Transverse colon (tissue), 4 donors: ENCODE measurements at regions not wholly inside any gene's neighbourhood (a gene's known extent, or its start where the extent isn't known, plus 50 kb on each side); places are given as distances from the start of the nearest gene placed in this dataset.

Source experiments
- DNase-seq: peaks from one replicate; pipeline ENCODE4 v3.0.0-alpha.2; 2019
- H3K27ac ChIP-seq, 4 donors: fragments of 200-600 bp; sonication (generic); 2 replicates each; pipeline ENCODE4 v1.5.1; 2016 to 2018; ENCODE audit warnings: inconsistent platforms in 4 of 4
- H3K27me3 ChIP-seq: fragments of 200-600 bp; sonication (generic); 2 replicates; pipeline ENCODE4 v1.5.1; 2017; ENCODE audit warnings: inconsistent platforms
- H3K36me3 ChIP-seq, 4 donors: fragments of 200-600 bp; sonication (generic); 2 replicates each; pipeline ENCODE4 v1.5.1; 2017 to 2019; ENCODE audit warnings: inconsistent platforms in 4 of 4
- H3K4me1 ChIP-seq, 4 donors: fragments of 200-600 bp; sonication (generic); 2 replicates each; pipeline ENCODE4 v1.5.1; 2017 to 2020; ENCODE audit warnings: inconsistent platforms in 4 of 4
- H3K4me3 ChIP-seq, 4 donors: fragments of 200-600 bp; sonication (generic); 1 replicate in 1 of 4; 2 replicates in 3 of 4; pipeline versions ENCODE4 v1.5.1 to v1.6.1; 2017 to 2019; ENCODE audit warnings: inconsistent platforms in 4 of 4
- H3K9me3 ChIP-seq, 2 donors: fragments of 200-600 bp; sonication (generic); 2 replicates each; pipeline ENCODE4 v1.5.1; 2017 to 2019; ENCODE audit warnings: inconsistent platforms in 2 of 2
- EP300 ChIP-seq: sonication (generic); formaldehyde crosslinking; IDR thresholded peaks from one replicate; pipeline ENCODE4 v1.6.1; 2017; ENCODE audit warnings: antibody characterized with exemption, low read depth
- POLR2A ChIP-seq: fragments of 450-650 bp; IDR thresholded peaks from one replicate; pipeline ENCODE4 v1.6.1; 2016; ENCODE audit warnings: antibody characterized with exemption, mild to moderate bottlenecking, moderate library complexity
- POLR2AphosphoS5 ChIP-seq, 3 donors: sonication (generic); formaldehyde crosslinking; IDR thresholded peaks; one replicate each; pipeline ENCODE4 v1.6.1; 2016; ENCODE audit warnings: antibody characterized with exemption in 3 of 3
- WGBS, 2 donors: methylation state at CpG; one replicate each; pipeline ENCODE4 v1.1.5; 2018; ENCODE audit warnings: low coverage in 1 of 2; 5-methylcytosine and 5-hydroxymethylcytosine counted together
- in situ Hi-C, 4 donors: fragments of 200-750 bp; cut with MboI; loops; one replicate each; pipeline versions ENCODE4 v1.15.0 to v1.15.1; 2017; ENCODE audit warnings: low sequenced_read_pairs in 3 of 4, low pct_ligation_motif_present in 1 of 4, low pct_unique_long_range_greater_than_20kb in 1 of 4
- intact Hi-C: fragments of 100-400 bp; cut with DNase I; formaldehyde crosslinking; loops from one replicate; pipeline ENCODE4 v1.15.1; 2023; ENCODE audit warnings: low total_unique reads
- TF ChIP-seq, protein P1 (sequence below), 5 experiments: fragments of 200-600 bp in 3 of 5; fragments of 450-650 bp in 2 of 5; sonication (generic) in 3 of 5; IDR thresholded peaks; 1 replicate in 2 of 5; 2 replicates in 3 of 5; pipeline ENCODE4 v1.5.1; 2016 to 2017; ENCODE audit warnings: antibody characterized with exemption in 5 of 5, inconsistent platforms in 3 of 5, mild to moderate bottlenecking in 2 of 5, moderate library complexity in 1 of 5

DNA sequence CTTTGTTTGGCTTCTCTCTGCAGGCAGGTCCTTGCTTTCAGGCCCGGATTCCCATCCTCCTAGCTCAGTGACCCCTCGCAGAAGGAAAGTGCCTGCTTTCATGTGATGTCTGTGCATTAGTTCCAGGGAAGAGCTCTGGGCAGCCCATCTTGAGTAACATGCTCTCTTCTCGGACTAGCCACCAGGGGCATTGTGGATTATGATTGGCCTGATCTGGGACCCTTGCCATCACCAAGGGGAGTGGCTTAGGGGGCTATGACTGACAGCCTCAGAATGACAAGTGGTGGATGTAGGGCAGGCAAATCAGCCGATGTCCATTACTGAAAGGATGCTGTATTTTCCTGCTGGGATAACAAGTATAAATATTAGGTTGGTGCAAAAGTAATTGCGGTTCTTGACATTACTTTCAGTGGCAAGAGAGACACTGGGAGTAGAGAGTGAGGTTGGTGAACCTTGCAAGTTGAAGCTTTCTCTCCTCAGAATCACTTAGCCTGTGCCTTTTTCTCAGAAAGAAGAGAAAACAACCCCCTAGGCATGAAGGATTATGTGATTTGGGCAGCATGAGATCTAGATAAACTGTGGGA is 71.5 kb upstream of the MPHOSPH6 start:
- Histone ChIP-seq H3K27me3 (peaks cover 4% of the 10 kb centered on the region), H3K9me3 (peaks cover 0 to 5% of the 10 kb centered on the region in 2 donors), H3K4me3 (no peak overlapping the region), H3K36me3 (no peaks in the 10 kb centered on the region), H3K4me1 (no peaks in the 10 kb centered on the region), H3K27ac (no peak overlapping the region)
- in situ Hi-C loops (loop anchor here in 3 of 4 donors (25.0 kb wide), 2 partner anchors 204 to 304 kb away; partner anchors contain the start of gene HSD17B2 (in 1 of the 3)), intact Hi-C loops (no loop called here)
- TF ChIP-seq POLR2AphosphoS5 (IDR thresholded peaks at IDR 0.05) (no peak), POLR2A (no peak), EP300 (no peak)
- TF ChIP-seq, protein P1, sequence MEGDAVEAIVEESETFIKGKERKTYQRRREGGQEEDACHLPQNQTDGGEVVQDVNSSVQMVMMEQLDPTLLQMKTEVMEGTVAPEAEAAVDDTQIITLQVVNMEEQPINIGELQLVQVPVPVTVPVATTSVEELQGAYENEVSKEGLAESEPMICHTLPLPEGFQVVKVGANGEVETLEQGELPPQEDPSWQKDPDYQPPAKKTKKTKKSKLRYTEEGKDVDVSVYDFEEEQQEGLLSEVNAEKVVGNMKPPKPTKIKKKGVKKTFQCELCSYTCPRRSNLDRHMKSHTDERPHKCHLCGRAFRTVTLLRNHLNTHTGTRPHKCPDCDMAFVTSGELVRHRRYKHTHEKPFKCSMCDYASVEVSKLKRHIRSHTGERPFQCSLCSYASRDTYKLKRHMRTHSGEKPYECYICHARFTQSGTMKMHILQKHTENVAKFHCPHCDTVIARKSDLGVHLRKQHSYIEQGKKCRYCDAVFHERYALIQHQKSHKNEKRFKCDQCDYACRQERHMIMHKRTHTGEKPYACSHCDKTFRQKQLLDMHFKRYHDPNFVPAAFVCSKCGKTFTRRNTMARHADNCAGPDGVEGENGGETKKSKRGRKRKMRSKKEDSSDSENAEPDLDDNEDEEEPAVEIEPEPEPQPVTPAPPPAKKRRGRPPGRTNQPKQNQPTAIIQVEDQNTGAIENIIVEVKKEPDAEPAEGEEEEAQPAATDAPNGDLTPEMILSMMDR (IDR thresholded peaks at IDR 0.05) = no peak
- DNase-seq = no peak
- WGBS, 2 donors = 75 to 80% methylated on average over 3 to 5 of the region's 5 CpGs

DNA sequence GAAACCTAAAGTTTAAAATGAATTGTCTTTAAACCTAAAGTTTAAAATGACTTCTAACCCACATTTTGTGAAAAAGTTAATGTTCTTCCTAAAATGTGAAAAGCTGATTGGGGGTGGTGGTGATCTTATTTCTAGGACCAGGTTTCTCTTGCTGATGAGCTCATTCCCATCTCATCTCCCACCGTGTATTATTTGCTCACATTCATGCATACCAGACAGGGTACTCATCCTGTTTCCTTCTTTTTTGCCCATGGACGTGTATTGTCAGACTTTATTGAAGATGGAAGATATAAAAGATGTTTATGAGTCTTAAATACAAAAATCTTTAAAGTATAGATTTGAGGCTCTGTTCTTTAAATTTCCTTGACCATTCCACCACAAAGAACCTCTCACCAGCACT is 70.1 kb upstream of the MPHOSPH6 start:
- TF ChIP-seq POLR2AphosphoS5 (IDR thresholded peaks at IDR 0.05) (no peak), POLR2A (no peak), EP300 (no peak)
- TF ChIP-seq, protein P1 (IDR thresholded peaks at IDR 0.05) = no peak
- peaks cover 4% of the 10 kb centered on the region for H3K27me3 ChIP-seq
- no peaks in the 10 kb centered on the region for H3K36me3 ChIP-seq
- H3K4me1 ChIP-seq = no peaks in the 10 kb centered on the region
- no peak overlapping the region for H3K27ac ChIP-seq
- DNase-seq = no peak
- no peak overlapping the region for H3K4me3 ChIP-seq
- 52 to 54% methylated on average over 2 of the region's 2 CpGs for WGBS, 2 donors
- intact Hi-C loops (no loop called here), in situ Hi-C loops (loop anchor here in 3 of 4 donors (25.0 kb wide), 2 partner anchors 203 to 303 kb away; partner anchors contain the start of gene HSD17B2 (in 1 of the 3))
- peaks cover 0 to 5% of the 10 kb centered on the region in 2 donors for H3K9me3 ChIP-seq

DNA sequence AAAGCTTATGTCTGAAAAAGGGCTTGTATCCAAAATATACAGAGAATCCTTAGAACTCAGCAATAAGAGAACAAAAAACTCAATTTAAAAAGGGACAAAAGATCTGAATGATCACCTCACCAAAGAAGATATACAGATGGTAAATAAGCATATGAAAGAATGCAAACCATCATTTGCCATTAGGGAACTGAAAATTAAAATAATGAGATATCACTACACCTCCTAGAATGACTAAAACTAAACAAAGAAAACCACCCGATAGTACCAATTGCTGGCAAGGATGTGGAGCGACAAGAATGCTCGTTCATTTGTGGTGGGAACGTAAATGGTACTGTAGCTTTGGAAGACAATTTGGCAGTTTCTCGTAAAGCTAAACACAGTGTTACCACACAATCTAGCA is 66.9 kb upstream of the MPHOSPH6 start:
- H3K9me3 ChIP-seq = no peaks in the 10 kb centered on the region
- no peak overlapping the region for H3K4me3 ChIP-seq
- H3K27me3 ChIP-seq = peaks cover 4% of the 10 kb centered on the region
- TF ChIP-seq POLR2A (no peak), POLR2AphosphoS5 (IDR thresholded peaks at IDR 0.05) (no peak), EP300 (no peak)
- TF ChIP-seq, protein P1 (IDR thresholded peaks at IDR 0.05) = no peak
- no peak overlapping the region for H3K27ac ChIP-seq
- in situ Hi-C loops = loop anchor here in 3 of 4 donors (25.0 kb wide), 2 partner anchors 200 to 300 kb away; partner anchors contain the start of gene HSD17B2 (in 1 of the 3)
- intact Hi-C loops = no loop called here
- WGBS, 2 donors = 59 to 66% methylated on average over 5 of the region's 5 CpGs
- H3K4me1 ChIP-seq = no peaks in the 10 kb centered on the region
- DNase-seq = no peak
- H3K36me3 ChIP-seq = no peaks in the 10 kb centered on the region

DNA sequence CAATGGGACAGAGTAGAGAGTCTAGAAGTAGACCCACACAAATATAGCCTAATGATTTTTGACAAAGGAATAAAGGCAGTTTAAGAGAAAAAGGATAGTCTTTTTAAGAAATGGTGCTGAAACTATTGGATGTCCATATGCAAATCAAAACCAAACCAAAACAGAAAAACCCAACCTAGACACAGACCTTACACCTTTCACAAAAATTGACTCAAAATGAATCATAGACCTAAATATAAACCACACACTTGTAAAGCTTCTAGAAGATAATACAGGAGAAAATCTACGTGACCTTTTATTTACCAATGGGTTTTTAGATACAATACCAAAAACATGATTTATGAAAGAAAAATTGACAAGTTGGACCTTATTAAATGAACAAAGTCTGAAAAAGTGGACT is 66.4 kb upstream of the MPHOSPH6 start:
- WGBS, 2 donors = 50 to 73% methylated on average over 1 of the region's 1 CpG
- TF ChIP-seq POLR2A = no peak
- TF ChIP-seq, protein P1 (IDR thresholded peaks at IDR 0.05) = no peak
- TF ChIP-seq EP300 = no peak
- no peak for TF ChIP-seq POLR2AphosphoS5 (IDR thresholded peaks at IDR 0.05)
- in situ Hi-C loops (loop anchor here in 3 of 4 donors (25.0 kb wide), 2 partner anchors 199 to 299 kb away; partner anchors contain the start of gene HSD17B2 (in 1 of the 3)), intact Hi-C loops (no loop called here)
- H3K4me3 ChIP-seq = no peak overlapping the region
- DNase-seq = no peak
- no peaks in the 10 kb centered on the region for H3K36me3 ChIP-seq
- H3K27ac ChIP-seq = no peak overlapping the region
- H3K9me3 ChIP-seq = no peaks in the 10 kb centered on the region
- H3K4me1 ChIP-seq = peaks cover 0 to 3% (median 1%) of the 10 kb centered on the region in 4 donors
- peaks cover 4% of the 10 kb centered on the region for H3K27me3 ChIP-seq
